HG03097 (cell line): ENCODE measurements at regions not wholly inside any gene's neighbourhood (a gene's known extent, or its start where the extent isn't known, plus 50 kb on each side); places are given as distances from the start of the nearest gene placed in this dataset.
"Not testable (repeated sequence)": the region's sequence is repeated elsewhere in the genome, so short reads cannot be mapped to it uniquely, and the experiment has no call there.

ENCODE experiments used
- ATAC-seq: cut with Tn5 transposase; IDR thresholded peaks from one replicate; pipeline ENCODE4 v1.9.1; 2021; ENCODE audit not compliant: unreplicated experiment, low FRiP score

DNA sequence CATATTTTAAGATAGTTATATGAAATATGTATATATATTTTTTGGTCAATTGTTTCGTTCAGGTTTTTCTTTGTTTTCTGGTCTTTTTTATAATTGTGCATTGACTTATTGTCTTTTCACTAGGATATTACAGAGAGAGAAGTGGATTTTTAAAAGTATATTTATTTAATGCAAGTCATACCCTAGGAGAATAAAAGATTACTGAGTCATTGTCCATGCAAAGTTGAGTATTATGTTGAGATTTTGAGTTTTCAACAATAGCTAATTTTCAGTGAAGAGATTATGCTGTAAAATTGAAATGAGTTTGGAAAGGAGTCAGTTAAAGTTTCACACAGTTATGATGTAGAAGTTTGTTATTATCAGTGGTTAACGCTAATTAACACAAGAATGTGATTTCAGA lies 203.6 kb upstream of the SPRED2 start:
- ATAC-seq, result no peak

DNA sequence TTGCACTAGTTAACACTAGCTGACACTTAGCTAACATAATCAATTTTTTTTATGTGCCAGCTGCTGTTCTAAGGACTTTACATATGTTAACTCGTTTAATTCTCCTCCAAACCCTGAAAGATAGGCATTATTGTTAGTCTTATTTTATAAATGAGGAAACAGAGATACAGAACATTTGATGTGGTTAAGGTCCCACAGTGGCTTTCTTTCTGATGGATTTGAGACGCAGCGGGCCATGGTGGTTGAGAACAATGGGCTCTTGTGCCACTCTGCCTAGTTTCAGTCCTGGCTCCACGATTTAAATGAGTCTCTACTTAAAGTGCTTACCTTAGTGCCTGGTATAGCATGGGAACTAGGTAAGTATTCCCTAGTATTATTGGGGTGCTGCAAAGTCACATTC lies 201.9 kb upstream of the SPRED2 start:
- ATAC-seq, result no peak

DNA sequence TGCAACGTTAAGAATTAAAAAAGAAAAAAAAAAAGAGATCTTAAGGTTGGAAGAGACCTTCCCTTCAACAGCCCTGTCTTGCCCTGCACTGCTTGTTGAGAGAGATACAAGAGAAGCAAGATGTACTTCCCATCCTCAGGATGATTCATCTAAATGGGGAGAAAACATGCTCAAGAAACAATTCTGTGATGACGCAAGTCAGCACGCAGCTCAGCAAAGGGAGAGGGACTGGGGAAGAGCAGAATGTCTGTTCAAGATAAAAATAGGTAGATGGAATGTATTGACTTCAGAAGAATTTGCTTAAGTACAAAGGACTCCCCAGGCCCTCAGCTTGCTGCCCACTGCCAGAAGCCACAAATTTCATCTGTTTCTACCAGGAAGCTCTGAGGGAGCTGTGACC lies 198.2 kb upstream of the SPRED2 start:
- no peak for ATAC-seq

DNA sequence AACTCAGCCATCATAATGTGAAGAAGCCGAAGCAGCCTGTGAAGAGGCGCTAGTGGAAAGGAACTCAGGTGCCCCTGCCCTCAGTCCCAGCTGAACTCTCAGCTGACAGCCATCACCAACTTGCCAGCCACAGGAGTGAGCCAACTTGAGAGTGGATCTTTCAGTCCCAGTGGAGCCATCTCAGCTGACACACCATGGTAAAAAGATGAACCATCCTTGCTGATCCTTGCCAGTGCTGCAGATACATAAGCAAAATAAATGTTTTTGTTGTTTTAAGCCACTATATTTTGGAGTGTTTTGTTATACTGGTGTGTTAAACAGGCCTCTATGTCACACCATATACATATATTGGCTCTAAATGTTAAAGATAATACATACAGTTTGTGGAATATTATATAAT lies 195.8 kb upstream of the SPRED2 start:
- ATAC-seq, result no peak

DNA sequence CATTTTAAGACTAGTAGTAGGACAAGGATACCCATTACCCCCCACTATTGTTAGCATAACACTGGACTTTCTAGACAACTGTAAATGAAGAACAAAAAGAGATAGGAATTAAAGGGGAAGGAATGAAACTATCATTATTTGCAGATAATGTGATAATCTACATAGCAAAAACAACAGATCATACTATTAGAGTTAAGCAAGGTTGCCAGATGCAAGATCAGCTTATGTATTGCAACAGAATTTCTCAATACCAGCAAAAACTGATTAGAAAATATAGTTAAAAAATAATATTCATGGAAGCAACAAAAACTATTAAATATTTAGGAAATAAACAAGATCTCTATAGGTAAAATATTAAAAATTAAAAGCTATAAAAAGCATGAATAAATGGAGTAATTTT lies 194.4 kb upstream of the SPRED2 start:
- no peak for ATAC-seq

DNA sequence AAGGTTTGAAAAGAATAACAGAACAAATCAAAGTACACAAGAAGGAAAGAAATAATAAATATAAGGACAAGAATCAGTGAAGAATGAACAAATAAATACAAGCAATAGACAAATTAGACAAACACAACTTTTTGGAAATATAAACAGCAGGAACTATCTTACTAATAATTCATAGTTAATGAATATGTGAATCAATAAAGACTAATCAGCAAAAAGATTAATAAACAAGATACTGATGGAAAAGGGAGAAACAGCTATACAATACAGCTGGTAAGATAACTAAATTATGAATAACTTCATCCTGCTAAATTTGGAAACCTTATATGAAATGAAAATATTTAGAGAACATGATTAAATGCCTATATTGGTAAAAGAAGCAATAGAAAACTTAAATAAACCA lies 193.6 kb upstream of the SPRED2 start:
- no peak for ATAC-seq

DNA sequence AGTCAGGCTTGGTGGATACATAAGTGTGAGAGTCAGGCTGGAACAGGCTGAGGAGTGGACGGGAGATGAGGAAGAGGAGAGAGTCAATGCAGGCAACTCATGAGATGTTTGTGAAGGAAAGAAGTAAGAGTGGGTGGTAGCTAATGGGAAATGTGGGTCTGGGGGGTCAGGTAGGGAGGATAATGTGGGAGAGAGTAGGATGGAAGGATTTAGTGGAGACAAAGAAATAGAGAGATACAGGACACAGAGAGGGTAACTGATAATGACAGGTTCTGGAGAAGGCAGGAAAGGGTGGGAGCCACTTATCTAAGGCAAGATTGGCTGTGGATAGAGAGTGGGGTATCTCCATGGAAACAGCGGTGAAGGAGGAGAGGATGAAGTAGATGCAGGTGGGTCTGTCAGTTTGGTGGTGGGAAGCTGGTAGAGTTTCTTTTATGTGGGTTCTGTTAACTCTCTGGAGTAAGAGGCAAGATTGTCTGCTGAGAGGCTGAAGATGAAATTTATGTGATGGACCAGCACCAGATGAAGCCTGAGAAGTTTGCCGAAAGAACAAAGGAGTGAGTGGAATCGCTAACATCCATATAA lies 190.6 kb upstream of the SPRED2 start:
- no peak for ATAC-seq

DNA sequence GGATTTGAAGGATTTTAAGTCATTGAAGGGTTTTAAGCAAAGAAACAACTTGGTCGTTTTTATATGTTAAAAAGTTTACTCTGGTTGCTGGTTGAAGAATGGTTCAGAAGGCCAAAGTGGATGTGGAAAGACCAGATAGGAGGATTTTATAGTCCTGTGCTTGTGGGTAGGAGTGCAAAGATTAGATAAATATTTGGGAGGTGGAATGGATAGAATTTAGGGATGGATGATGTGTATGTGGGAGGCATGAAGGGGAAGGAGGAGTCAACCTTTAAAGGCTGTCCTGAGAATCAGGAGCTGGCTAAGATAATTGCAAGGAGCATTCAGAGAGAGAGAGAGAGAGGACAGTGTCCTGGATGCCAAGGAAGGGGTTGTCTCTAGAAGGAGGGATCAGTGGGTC lies 190.1 kb upstream of the SPRED2 start:
- no peak for ATAC-seq

DNA sequence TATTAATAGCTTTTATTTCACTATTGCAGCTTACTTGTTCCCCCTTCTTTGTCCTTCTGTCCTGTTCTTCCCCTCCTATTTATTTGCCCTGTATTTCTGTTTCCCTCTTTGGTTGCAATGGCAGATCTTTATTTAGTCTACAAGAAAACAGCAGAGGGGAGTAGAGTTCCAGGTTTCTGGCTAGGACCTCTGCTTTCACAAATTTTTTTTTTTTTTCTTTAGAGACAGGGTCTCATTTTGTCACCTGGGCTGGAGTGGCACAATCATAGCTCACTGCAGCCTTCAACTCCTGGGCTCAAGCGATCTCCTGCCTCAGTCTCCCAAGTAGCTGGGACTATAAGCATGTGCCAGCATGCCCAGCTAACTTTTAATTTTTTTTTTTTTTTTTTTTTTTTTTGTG lies 188.1 kb upstream of the SPRED2 start:
- no peak for ATAC-seq

DNA sequence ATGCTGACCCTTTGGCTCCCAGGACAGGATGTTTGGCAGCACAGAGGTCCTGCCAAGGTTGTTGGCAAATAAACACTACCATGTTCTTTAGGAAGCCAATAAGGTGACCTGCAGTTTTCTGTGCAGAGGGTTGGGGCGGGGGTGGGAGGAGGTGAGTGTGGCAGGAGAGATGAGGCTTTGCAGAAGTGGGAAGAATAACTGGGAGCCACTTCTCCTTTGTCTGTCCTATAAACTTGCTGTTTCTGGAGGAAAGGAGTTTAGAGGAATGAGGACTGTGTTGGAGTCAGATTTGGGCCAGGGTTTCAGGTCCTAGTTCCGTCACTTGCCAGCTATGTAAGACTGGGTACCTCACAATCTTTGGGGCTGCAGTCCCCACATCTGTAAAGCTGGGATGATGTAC lies 187.6 kb upstream of the SPRED2 start:
- ATAC-seq, result no peak

DNA sequence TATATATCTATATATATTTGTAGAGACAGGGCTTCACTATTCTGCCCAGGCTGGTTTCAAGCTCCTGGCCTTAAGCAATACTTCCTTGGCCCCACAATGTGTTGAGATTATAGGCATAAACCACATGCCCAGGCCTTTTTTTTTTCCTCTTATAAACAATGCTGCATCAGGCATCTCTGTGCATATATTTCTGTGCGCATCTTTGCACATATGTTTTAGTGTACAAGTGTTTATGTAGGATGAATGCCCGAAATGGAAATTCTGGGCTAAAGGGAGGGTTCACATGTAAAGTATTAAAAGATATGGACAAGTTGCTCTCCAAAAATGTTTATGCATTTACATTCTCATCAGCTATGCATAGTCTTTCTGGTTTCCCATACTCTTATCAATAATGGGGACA lies 183.2 kb upstream of the SPRED2 start:
- no peak for ATAC-seq

DNA sequence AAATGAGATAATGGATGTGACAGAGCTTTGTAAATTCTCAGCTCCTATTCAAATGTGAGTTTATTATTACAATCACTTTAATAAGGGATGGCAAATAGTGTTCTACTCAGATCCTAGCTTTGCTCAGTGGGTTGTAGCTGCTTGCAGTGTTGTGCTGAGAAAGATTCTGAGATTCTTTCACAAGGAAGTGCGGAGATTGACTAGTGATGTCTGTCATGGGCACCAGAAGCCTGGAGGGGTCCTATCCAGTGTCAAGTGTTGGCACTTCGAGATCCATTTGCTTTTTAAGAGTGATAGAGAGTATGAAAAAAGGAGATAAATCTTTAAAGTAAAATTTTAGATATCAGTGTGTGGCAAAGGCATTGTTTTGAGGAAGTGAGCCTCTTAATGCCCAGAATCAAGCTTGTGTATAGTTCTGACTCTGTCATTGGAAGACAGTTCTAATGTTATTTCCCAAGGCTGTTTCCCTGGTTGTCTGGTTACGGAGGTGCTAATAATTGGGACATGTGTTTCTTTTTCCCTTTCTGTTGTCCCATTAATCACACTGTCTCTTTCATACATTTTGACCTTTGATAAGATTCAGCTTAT lies 181.7 kb upstream of the SPRED2 start:
- ATAC-seq, result no peak

DNA sequence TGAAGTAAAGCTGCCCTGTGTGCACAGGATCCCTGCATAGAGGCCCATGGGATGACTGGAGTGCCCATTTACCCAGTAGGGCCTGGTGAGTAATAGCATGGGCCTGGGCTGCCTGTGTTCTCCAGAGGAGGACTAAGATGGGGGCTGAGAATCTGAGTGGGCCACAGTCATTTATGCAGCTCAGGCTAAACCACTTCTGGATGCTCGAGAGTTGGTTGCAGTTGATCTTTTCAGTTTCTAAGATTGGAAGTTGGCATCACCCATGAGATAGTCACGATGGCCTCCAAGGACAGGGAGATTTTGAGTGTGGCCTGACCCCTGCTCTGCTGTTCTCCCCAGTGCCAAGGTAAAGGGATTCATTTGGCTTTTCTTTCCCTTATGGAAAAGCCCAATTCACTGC lies 179.1 kb upstream of the SPRED2 start:
- no peak for ATAC-seq

DNA sequence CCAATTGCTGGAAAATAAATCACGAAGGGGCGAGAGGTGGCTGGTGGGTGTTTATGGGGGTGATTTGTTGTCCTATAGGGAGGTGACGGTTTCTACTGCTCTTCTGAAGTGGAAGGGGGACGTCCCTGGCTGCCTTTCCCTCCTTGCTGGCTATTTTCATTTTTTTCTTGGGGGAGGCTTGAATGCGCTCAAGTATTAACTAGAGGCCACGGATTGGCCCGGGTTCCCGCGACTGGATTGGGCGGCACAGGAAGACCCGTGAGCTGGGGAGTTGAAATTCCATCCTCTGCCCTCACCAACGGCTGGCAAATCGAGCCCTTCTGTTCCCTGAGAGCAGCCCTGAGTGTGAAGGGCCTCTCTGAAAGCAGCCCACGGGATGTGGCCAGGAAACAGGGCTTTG lies 176.5 kb upstream of the SPRED2 start:
- no peak for ATAC-seq

DNA sequence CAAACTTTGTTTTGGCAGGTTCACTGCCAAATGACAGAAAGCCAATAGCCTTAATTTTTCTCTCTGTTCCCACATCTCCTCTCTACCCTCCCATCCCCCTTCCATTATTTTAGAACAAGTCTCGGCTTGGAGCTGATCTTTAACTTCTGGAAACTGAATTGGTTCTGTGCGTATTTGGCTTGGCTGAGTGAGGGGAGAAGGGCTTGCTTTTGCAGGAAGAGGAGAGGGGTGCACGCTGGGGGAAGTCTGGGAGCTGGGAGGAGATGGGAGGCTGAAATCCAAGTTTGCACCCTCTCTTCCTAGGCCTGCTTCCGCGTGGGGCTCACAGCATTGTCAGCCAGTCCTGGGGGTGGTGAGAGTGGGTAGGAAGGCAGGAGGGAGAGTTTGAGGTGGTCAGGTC lies 176.1 kb upstream of the SPRED2 start:
- ATAC-seq, result no peak

DNA sequence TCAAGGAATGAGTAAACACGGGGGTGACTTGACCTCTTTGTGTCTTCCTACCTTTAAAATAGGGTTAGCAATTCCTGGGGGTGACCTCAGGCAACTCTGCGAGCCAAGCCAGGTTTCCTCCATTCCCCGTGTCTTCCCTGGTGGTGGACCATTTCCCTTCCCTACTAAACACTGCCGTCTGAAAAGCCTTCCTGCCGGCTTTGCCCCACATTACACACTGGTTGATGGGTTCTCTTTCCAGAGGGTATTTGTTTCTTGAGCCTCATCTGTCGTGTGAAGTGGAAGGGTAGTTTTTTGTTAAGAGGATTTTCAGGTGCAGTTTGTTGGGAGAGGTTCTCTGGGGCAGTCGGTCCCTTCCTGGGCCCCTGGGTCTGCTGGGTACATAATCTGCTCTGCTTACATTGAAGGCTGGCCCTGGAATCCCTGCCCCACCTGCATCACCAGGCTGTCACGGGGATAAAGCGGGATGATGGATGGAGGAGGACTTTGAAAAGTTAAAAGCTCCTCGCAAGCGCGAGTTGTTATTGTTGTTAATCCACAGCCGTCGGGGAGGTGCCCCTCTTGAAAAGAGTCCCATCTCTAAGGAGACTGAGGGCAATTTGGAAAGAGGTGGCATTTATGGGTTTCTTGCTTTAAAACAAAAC lies 175.4 kb upstream of the SPRED2 start:
- ATAC-seq, result no peak

DNA sequence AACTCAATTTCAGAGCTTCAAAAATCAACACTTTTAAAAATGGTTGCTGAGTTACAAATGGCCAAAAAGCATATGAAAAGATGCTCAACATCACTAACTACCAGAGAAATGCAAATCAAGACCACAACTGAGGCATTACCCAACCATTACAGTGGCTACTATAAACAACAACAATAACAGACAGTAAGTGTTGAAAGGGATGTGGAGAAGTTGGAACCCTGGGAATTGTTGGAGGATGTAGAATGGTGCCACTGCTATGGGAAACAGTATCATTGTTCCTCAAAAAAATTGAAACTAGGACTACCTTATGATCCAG lies 173.3 kb upstream of the SPRED2 start:
- no peak for ATAC-seq

DNA sequence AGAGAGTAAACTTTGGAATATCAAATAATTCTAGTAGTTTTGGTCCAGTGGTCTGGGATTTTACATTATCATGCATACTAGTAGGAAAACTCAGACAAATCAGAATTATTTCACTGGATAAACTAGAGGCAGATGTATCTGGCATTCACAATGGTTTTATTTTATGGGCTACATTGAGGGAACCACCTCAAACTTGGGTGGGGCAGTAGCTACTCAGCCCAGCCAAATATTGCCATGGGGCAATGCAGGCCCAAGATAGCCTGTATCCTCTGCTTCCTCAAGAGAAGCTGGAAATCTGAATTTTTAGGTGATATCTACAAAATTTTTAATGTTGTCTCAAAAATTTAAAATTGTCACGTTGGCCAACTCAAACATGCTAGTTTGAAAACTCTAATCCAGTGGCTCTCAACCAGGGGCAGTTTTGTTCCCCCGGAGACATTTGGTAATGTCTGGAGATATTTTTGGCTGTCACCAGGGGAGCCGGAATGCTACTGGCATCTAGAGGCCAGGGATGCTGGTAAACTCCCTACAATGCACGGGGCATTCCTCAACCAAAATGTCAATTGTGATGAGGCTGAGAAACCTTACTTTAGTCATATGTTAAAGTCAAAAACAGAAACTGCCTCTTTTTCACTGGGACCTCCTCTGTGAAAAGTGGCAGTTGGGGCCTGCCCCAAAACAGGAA lies 172.8 kb upstream of the SPRED2 start:
- ATAC-seq, result no peak

DNA sequence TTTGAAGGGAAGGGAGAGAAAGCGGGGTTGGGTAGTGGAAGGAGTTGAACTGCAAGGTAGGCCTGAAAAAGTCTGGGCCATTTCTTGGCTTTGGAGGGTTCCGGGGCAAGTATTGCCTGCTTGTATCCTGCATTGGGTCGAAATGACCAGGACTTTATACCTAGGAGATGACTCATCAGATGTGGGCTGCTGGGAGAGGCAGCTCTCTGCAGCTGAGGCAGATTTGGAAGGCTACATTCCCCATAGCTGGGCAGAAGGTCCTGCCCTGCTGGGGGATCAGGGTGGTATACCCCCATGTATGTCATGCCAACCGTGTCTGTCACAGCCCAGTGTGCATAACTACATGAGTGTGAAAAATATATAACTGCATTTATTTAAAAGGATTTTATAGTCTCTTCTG lies 171.8 kb upstream of the SPRED2 start:
- no peak for ATAC-seq

DNA sequence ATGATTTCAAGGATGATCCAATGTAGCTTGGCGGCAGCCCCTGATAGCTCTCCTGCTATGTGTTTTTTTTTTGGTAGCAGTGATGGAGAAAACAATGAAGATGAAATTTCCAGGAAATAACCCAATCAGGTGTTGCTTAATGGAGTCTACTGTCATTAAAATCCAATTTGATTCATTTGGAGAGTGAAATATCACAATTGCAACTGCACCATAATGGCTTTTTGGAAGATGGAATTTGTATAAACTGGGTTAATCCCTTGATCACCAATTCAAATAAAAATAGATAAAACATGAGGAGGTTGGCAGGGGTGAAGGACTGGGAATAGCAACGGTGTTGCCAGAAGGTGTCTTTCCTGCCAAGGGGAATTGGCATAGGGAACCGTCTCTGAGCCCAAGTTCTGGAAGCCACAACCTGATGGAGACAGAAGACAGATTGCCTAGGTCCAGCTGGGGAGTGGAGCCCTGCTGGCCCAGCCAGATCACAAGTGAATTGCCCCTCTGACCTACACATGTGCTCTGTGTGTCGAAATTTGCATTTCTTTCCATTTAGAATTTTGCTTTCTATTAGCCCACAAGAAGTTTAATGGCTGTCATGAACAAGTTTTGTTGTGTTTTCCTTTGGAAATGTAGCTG lies 170.3 kb upstream of the SPRED2 start:
- no peak for ATAC-seq

DNA sequence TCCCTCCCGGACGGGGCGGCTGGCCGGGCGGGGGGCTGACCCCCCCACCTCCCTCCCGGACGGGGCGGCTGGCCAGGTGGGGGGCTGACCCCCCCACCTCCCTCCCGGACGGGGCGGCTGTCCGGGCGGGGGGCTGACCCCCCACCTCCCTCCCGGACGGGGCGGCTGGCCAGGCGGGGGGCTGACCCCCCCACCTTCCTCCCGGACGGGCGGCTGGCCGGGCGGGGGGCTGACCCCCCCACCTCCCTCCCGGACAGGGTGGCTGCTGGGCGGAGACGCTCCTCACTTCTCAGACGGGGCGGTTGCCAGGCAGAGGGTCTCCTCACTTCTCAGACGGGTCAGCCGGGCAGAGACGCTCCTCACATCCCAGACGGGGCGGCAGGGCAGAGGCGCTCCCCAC lies 168.5 kb upstream of the SPRED2 start:
- not testable (repeated sequence) for ATAC-seq

DNA sequence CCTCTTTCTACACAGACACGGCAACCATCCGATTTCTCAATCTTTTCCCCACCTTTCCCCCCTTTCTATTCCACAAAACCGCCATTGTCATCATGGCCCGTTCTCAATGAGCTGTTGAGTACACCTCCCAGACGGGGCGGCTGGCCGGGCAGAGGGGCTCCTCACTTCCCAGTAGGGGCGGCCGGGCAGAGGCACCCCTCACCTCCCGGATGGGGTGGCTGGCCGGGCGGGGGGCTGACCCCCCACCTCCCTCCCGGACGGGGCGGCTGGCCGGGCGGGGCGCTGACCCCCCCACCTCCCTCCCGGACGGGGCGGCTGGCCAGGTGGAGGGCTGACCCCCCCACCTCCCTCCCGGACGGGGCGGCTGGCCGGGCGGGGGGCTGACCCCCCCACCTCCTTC lies 168.0 kb upstream of the SPRED2 start:
- ATAC-seq, result not testable (repeated sequence)
